SH-SY5Y (cell line): ENCODE measurements at regions not wholly inside any gene's neighbourhood (a gene's known extent, or its start where the extent isn't known, plus 50 kb on each side); places are given as distances from the start of the nearest gene placed in this dataset.

Source experiments
- GATA2 ChIP-seq: IDR thresholded peaks from 2 replicates; pipeline ENCODE4 v1.6.1; 2011; ENCODE audit warnings: mild to moderate bottlenecking, low read depth, low read length
- GATA3 ChIP-seq: IDR thresholded peaks from 2 replicates; pipeline ENCODE4 v1.6.1; 2011; ENCODE audit warnings: low read depth, mild to moderate bottlenecking, low read length, moderate library complexity

GRCh38 chr9:38289236-38289865, 103.2 kb upstream of the ALDH1B1 start:
- TF ChIP-seq GATA2 (no peak), GATA3 (no peak)
